Osteoblast (primary cell): ENCODE measurements at regions not wholly inside any gene's neighbourhood (a gene's known extent, or its start where the extent isn't known, plus 50 kb on each side); places are given as distances from the start of the nearest gene placed in this dataset.

ENCODE experiments used
- DNase-seq: peaks from one replicate; pipeline ENCODE4 v3.0.0; 2011; ENCODE audit warnings: low spot score, mixed read lengths; ENCODE audit not compliant: insufficient read length; ENCODE audit errors: missing footprints
- H2AFZ ChIP-seq: 2 replicates; pipeline ENCODE4 v1.6.0; 2011; ENCODE audit warnings: mild to moderate bottlenecking, low read length
- H3K27ac ChIP-seq: 2 replicates; pipeline ENCODE4 v1.5.1; 2011; ENCODE audit warnings: mild to moderate bottlenecking, low read depth, low read length, moderate library complexity
- H3K27me3 ChIP-seq: 2 replicates; pipeline ENCODE4 v1.6.0; 2012; ENCODE audit warnings: mild to moderate bottlenecking, control low read depth, inconsistent platforms, low read length, moderate library complexity; ENCODE audit not compliant: insufficient read depth
- H3K36me3 ChIP-seq: 2 replicates; pipeline ENCODE4 v1.5.1; 2011; ENCODE audit warnings: mild to moderate bottlenecking, low read length, control low read depth, moderate library complexity; ENCODE audit not compliant: insufficient read depth
- H3K4me1 ChIP-seq: 2 replicates; pipeline ENCODE4 v1.5.1; 2011; ENCODE audit warnings: mild to moderate bottlenecking, low read length, control low read depth, moderate library complexity; ENCODE audit not compliant: insufficient read depth
- H3K4me2 ChIP-seq: 2 replicates; pipeline ENCODE4 v1.6.0; 2011; ENCODE audit warnings: mild to moderate bottlenecking, low read length; ENCODE audit not compliant: insufficient read depth
- H3K4me3 ChIP-seq: fragments of 200-600 bp; sonication (generic); 3 replicates; pipeline ENCODE4 v1.5.1; 2012; ENCODE audit warnings: mild to moderate bottlenecking, low read length, inconsistent platforms; ENCODE audit not compliant: insufficient read depth
- H3K79me2 ChIP-seq: 2 replicates; pipeline ENCODE4 v1.6.0; 2012; ENCODE audit warnings: mild to moderate bottlenecking, low read length, control low read depth, inconsistent platforms; ENCODE audit not compliant: insufficient read depth
- H3K9me3 ChIP-seq: 2 replicates; pipeline ENCODE4 v1.5.1; 2011; ENCODE audit warnings: low read depth, low read length, control low read depth
- H4K20me1 ChIP-seq: 2 replicates; pipeline ENCODE4 v1.6.0; 2012; ENCODE audit warnings: mild to moderate bottlenecking, low read length, control low read depth; ENCODE audit not compliant: insufficient read depth
- CTCF ChIP-seq: IDR thresholded peaks from 2 replicates; pipeline ENCODE4 v1.5.1; 2011; ENCODE audit warnings: mild to moderate bottlenecking, low read depth, low read length, moderate library complexity; ENCODE audit errors: extremely low read depth

GRCh38 chr11:19323502-19323901 lies 82.8 kb upstream of the E2F8 start:
- no peaks in the 10 kb centered on the region for H4K20me1 ChIP-seq
- DNase-seq = no peak
- no peaks in the 10 kb centered on the region for H3K4me1 ChIP-seq
- H3K9me3 ChIP-seq = no peaks in the 10 kb centered on the region
- H3K4me2 ChIP-seq = no peak overlapping the region
- no peaks in the 10 kb centered on the region for H3K79me2 ChIP-seq
- peaks cover 51% of the 10 kb centered on the region for H3K27me3 ChIP-seq
- H3K27ac ChIP-seq = no peak overlapping the region
- no peaks in the 10 kb centered on the region for H3K36me3 ChIP-seq
- no peak overlapping the region for H3K4me3 ChIP-seq
- H2AFZ ChIP-seq = no peak overlapping the region
- peak; percentile 26 for TF ChIP-seq CTCF

GRCh38 chr11:19321351-19321750 lies 80.6 kb upstream of the E2F8 start:
- Histone ChIP-seq H3K4me2 (no peak overlapping the region), H3K27me3 (peaks cover 52% of the 10 kb centered on the region), H3K79me2 (no peaks in the 10 kb centered on the region), H2AFZ (no peak overlapping the region), H3K9me3 (no peaks in the 10 kb centered on the region), H4K20me1 (no peaks in the 10 kb centered on the region), H3K4me1 (no peaks in the 10 kb centered on the region), H3K27ac (no peak overlapping the region), H3K36me3 (no peaks in the 10 kb centered on the region), H3K4me3 (no peak overlapping the region)
- no peak for TF ChIP-seq CTCF
- no peak for DNase-seq

- no peaks in the 10 kb centered on the region for H3K36me3 ChIP-seq
- H3K4me2 ChIP-seq = no peak overlapping the region
- H3K27me3 ChIP-seq = peaks cover 52% of the 10 kb centered on the region
- no peak overlapping the region for H3K27ac ChIP-seq
- no peak for DNase-seq
- no peaks in the 10 kb centered on the region for H4K20me1 ChIP-seq
- H3K79me2 ChIP-seq = no peaks in the 10 kb centered on the region
- H3K4me3 ChIP-seq = no peak overlapping the region
- no peaks in the 10 kb centered on the region for H3K4me1 ChIP-seq
- H2AFZ ChIP-seq = no peak overlapping the region
- no peaks in the 10 kb centered on the region for H3K9me3 ChIP-seq
- TF ChIP-seq CTCF = no peak
Measured at GRCh38 chr11:19320827-19321226, 80.1 kb upstream of the E2F8 start.

GRCh38 chr11:19316434-19316833 lies 75.7 kb upstream of the E2F8 start:
- Histone ChIP-seq H3K27me3 (peaks cover 22% of the 10 kb centered on the region), H3K9me3 (no peaks in the 10 kb centered on the region), H3K4me3 (no peak overlapping the region), H2AFZ (no peak overlapping the region), H3K4me1 (no peaks in the 10 kb centered on the region), H3K4me2 (no peak overlapping the region), H3K79me2 (no peaks in the 10 kb centered on the region), H4K20me1 (no peaks in the 10 kb centered on the region), H3K36me3 (no peaks in the 10 kb centered on the region), H3K27ac (no peak overlapping the region)
- no peak for TF ChIP-seq CTCF
- no peak for DNase-seq
